ENCODE measurements at regions not wholly inside any gene's neighbourhood (a gene's known extent, or its start where the extent isn't known, plus 50 kb on each side); places are given as distances from the start of the nearest gene placed in this dataset.
"Not testable (repeated sequence)": the region's sequence is repeated elsewhere in the genome, so short reads cannot be mapped to it uniquely, and the experiment has no call there.

DNA sequence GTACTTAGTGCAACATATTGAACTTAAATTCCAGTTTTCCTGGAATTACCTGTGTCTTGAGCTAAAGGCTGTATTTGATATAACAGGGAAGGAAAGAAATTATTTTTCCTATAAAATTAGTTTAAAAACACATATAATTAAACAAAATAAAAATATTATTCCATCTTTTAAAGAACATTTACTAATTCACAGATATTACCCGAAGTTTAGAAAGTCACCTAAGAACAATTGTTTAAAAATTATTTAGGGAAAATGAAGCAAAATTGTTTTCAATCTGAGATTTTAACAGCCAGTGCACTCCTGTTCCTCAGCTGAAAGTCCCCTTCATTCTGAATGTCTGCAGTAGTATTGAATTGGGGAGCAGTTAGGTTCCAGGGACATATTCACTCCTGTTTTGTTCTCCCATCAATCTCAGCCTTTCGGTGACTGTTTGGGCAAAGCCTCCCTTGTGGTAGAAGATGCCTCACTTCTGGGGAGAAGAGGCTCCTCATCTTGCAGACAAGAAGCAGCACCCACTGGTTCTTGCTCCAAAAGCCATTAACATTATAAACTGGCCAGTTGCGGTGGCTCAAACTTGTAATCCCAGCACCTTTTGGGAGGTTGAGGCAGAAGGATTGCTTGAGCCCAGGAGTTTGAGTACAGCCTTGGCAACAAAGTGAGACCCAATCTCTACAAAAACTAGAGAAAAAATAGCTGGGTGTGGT, 1516.4 kb upstream of the TPTE start:
- TF ChIP-seq POLR2A (IDR thresholded peaks at IDR 0.05), result not testable (repeated sequence)
- TF ChIP-seq, protein P1, sequence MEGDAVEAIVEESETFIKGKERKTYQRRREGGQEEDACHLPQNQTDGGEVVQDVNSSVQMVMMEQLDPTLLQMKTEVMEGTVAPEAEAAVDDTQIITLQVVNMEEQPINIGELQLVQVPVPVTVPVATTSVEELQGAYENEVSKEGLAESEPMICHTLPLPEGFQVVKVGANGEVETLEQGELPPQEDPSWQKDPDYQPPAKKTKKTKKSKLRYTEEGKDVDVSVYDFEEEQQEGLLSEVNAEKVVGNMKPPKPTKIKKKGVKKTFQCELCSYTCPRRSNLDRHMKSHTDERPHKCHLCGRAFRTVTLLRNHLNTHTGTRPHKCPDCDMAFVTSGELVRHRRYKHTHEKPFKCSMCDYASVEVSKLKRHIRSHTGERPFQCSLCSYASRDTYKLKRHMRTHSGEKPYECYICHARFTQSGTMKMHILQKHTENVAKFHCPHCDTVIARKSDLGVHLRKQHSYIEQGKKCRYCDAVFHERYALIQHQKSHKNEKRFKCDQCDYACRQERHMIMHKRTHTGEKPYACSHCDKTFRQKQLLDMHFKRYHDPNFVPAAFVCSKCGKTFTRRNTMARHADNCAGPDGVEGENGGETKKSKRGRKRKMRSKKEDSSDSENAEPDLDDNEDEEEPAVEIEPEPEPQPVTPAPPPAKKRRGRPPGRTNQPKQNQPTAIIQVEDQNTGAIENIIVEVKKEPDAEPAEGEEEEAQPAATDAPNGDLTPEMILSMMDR (IDR thresholded peaks at IDR 0.05), result not testable (repeated sequence)
